HEK293 (cell line): ENCODE measurements at regions not wholly inside any gene's neighbourhood (a gene's known extent, or its start where the extent isn't known, plus 50 kb on each side); places are given as distances from the start of the nearest gene placed in this dataset.

Experiments used
- BCL11A ChIP-seq: fragments of 450-650 bp; formaldehyde crosslinking; IDR thresholded peaks from 2 replicates; pipeline ENCODE4 v1.5.1; 2016; ENCODE audit warnings: low read depth, missing biosample characterization, missing genetic modification characterization
- HOXA7 ChIP-seq: sonication (generic); formaldehyde crosslinking; IDR thresholded peaks from 2 replicates; pipeline ENCODE4 v1.8.1; 2022; ENCODE audit warnings: missing genetic modification reagents, borderline replicate concordance
- PBX3 ChIP-seq: sonication (generic); formaldehyde crosslinking; IDR thresholded peaks from 2 replicates; pipeline ENCODE4 v1.8.1; 2022; ENCODE audit warnings: mild to moderate bottlenecking, moderate library complexity, missing genetic modification reagents
- REPIN1 ChIP-seq: fragments of 450-650 bp; formaldehyde crosslinking; IDR thresholded peaks from 2 replicates; pipeline ENCODE4 v1.5.1; 2017; ENCODE audit warnings: missing biosample characterization, missing genetic modification characterization, low read depth
- REST ChIP-seq: fragments of 450-650 bp; formaldehyde crosslinking; IDR thresholded peaks from 2 replicates; pipeline ENCODE4 v1.5.1; 2016; ENCODE audit warnings: missing biosample characterization, missing genetic modification characterization
- YY1 ChIP-seq: fragments of 450-650 bp; formaldehyde crosslinking; IDR thresholded peaks from 2 replicates; pipeline ENCODE4 v1.5.1; 2018; ENCODE audit warnings: missing biosample characterization, missing genetic modification characterization
- ZBTB7A ChIP-seq: fragments of 450-650 bp; formaldehyde crosslinking; IDR thresholded peaks from 2 replicates; pipeline ENCODE4 v1.5.1; 2016; ENCODE audit warnings: low read depth, missing biosample characterization, missing genetic modification characterization
- ZNF416 ChIP-seq: fragments of 450-650 bp; formaldehyde crosslinking; IDR thresholded peaks from 2 replicates; pipeline ENCODE4 v1.5.1; 2016; ENCODE audit warnings: missing biosample characterization, missing genetic modification characterization
- TF ChIP-seq, protein P1 (sequence below): fragments of 450-650 bp; formaldehyde crosslinking; IDR thresholded peaks from 2 replicates; pipeline ENCODE4 v1.5.1; 2016; ENCODE audit warnings: missing biosample characterization, missing genetic modification characterization
- TF ChIP-seq, protein P2 (sequence below): fragments of 450-650 bp; formaldehyde crosslinking; IDR thresholded peaks from 2 replicates; pipeline ENCODE4 v1.5.1; 2016; ENCODE audit warnings: missing biosample characterization, missing genetic modification characterization
- TF ChIP-seq, protein P3 (sequence below): fragments of 450-650 bp; formaldehyde crosslinking; IDR thresholded peaks from 2 replicates; pipeline ENCODE4 v1.5.1; 2017; ENCODE audit warnings: missing biosample characterization, missing genetic modification characterization
- TF ChIP-seq, protein P4 (sequence below): IDR thresholded peaks from 2 replicates; pipeline ENCODE4 v1.6.1; 2011; ENCODE audit warnings: mild to moderate bottlenecking, low read depth, low read length, borderline replicate concordance

DNA sequence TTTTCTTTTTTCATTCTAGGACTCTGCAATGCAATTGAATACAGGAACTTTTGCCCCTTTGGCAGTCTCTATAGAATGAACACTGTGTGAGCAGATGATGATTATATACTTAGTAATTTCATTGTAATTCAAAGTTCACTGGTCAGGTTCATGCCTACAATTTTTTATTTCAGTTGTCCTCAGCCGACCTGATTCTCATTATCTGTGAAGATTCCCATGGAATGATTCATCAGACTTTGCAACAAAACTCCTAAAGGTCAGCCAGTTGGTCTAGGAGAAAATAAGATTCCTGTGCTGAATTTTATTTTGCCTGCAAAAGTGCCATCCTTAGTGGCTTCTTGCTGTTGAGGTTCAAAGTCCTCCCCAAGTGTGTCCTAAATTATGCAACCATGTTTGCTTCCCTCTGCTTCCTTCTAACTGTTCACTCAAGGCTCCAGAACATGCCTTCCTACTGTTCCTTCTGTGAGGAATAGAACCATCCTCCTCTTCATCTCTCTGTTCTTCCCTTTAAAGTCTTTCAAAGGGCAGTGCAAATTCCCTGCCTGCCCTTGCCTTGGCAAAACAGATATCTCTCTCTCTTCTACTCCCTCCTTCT lies 194.2 kb upstream of the CNR1 start:
- TF ChIP-seq PBX3 (CRISPR knock-in tag): no peak
- TF ChIP-seq, protein P1, sequence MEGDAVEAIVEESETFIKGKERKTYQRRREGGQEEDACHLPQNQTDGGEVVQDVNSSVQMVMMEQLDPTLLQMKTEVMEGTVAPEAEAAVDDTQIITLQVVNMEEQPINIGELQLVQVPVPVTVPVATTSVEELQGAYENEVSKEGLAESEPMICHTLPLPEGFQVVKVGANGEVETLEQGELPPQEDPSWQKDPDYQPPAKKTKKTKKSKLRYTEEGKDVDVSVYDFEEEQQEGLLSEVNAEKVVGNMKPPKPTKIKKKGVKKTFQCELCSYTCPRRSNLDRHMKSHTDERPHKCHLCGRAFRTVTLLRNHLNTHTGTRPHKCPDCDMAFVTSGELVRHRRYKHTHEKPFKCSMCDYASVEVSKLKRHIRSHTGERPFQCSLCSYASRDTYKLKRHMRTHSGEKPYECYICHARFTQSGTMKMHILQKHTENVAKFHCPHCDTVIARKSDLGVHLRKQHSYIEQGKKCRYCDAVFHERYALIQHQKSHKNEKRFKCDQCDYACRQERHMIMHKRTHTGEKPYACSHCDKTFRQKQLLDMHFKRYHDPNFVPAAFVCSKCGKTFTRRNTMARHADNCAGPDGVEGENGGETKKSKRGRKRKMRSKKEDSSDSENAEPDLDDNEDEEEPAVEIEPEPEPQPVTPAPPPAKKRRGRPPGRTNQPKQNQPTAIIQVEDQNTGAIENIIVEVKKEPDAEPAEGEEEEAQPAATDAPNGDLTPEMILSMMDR (tag by site-specific recombination): no peak
- TF ChIP-seq YY1: no peak
- TF ChIP-seq REPIN1 (tag by site-specific recombination): no peak
- TF ChIP-seq, protein P2, sequence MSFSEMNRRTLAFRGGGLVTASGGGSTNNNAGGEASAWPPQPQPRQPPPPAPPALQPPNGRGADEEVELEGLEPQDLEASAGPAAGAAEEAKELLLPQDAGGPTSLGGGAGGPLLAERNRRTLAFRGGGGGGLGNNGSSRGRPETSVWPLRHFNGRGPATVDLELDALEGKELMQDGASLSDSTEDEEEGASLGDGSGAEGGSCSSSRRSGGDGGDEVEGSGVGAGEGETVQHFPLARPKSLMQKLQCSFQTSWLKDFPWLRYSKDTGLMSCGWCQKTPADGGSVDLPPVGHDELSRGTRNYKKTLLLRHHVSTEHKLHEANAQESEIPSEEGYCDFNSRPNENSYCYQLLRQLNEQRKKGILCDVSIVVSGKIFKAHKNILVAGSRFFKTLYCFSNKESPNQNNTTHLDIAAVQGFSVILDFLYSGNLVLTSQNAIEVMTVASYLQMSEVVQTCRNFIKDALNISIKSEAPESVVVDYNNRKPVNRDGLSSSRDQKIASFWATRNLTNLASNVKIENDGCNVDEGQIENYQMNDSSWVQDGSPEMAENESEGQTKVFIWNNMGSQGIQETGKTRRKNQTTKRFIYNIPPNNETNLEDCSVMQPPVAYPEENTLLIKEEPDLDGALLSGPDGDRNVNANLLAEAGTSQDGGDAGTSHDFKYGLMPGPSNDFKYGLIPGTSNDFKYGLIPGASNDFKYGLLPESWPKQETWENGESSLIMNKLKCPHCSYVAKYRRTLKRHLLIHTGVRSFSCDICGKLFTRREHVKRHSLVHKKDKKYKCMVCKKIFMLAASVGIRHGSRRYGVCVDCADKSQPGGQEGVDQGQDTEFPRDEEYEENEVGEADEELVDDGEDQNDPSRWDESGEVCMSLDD (tag by site-specific recombination): no peak
- TF ChIP-seq HOXA7 (CRISPR knock-in tag): no peak
- TF ChIP-seq BCL11A (tag by site-specific recombination): no peak
- TF ChIP-seq, protein P3, sequence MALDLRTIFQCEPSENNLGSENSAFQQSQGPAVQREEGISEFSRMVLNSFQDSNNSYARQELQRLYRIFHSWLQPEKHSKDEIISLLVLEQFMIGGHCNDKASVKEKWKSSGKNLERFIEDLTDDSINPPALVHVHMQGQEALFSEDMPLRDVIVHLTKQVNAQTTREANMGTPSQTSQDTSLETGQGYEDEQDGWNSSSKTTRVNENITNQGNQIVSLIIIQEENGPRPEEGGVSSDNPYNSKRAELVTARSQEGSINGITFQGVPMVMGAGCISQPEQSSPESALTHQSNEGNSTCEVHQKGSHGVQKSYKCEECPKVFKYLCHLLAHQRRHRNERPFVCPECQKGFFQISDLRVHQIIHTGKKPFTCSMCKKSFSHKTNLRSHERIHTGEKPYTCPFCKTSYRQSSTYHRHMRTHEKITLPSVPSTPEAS (tag by site-specific recombination): no peak
- no peak for TF ChIP-seq ZBTB7A
- TF ChIP-seq REST (tag by site-specific recombination): no peak
- TF ChIP-seq, protein P4, sequence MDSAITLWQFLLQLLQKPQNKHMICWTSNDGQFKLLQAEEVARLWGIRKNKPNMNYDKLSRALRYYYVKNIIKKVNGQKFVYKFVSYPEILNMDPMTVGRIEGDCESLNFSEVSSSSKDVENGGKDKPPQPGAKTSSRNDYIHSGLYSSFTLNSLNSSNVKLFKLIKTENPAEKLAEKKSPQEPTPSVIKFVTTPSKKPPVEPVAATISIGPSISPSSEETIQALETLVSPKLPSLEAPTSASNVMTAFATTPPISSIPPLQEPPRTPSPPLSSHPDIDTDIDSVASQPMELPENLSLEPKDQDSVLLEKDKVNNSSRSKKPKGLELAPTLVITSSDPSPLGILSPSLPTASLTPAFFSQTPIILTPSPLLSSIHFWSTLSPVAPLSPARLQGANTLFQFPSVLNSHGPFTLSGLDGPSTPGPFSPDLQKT: no peak
- no peak for TF ChIP-seq ZNF416 (tag by site-specific recombination)
